ENCODE measurements at regions not wholly inside any gene's neighbourhood (a gene's known extent, or its start where the extent isn't known, plus 50 kb on each side); places are given as distances from the start of the nearest gene placed in this dataset.
"Not testable (repeated sequence)": the region's sequence is repeated elsewhere in the genome, so short reads cannot be mapped to it uniquely, and the experiment has no call there.

DNA sequence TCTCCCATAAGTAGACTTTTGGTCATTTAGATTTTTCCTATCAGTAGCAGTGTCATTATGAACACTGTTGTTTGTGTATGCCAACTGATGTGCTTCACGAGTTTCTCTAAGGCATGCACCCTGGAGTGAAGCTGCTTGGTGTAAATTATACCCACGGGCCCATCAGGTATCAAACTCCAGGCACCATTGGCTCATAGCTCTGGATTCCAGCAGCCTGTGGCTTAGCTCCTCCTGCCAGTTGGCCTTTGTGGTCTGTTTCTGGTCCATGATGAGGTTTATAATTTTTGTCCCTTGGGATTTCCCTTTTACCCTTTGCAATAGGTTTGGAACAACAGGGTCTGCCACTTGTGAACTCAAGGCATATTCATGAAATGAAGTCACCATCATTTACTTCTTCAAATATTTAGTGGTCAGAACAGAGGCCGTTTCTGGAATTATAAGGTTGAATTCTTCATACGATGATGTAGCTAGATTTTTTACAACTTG is 350.5 kb downstream of the PRL start:
- DNase-seq (no peak), ATAC-seq (ENCODE audit: low read depth in 2 of 2) (no peak)
- H3K9me3 Mint-ChIP-seq: peaks cover 0 to 2% (median 0%) of the 10 kb centered on the region in 7 donors
- H3K27ac Mint-ChIP-seq: peak overlapping the region in 1 of 6 donors; percentile 54
- H3K36me3 Mint-ChIP-seq: no peaks in the 10 kb centered on the region
- peaks cover 0 to 4% (median 0%) of the 10 kb centered on the region in 3 donors for H3K4me1 Mint-ChIP-seq
- H3K27me3 Mint-ChIP-seq: no peaks in the 10 kb centered on the region
- no peak overlapping the region for H3K4me3 Mint-ChIP-seq

DNA sequence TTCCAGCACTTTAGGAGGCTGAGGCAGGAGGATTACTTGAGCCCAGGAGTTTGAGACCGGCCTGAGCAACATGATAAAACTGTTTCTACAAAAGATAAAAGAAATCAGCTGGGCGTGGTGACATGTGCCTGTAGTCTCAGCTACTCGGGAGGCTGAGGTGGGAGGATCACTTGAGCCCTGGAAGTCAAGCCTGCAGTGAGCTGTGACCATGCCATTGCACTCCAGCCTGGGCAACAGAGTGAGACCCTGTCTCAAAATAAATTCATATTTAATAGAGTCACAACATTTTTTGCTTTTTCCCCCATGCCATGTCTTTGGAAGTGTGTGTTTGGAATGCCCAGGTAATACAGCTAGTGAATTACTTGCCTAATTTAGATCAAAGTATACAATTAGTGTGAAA is 349.6 kb downstream of the PRL start:
- not testable (repeated sequence) for ATAC-seq (ENCODE audit: low read depth in 2 of 2); H3K36me3 Mint-ChIP-seq; H3K4me1 Mint-ChIP-seq; H3K27me3 Mint-ChIP-seq; H3K4me3 Mint-ChIP-seq; DNase-seq; H3K27ac Mint-ChIP-seq; H3K9me3 Mint-ChIP-seq

DNA sequence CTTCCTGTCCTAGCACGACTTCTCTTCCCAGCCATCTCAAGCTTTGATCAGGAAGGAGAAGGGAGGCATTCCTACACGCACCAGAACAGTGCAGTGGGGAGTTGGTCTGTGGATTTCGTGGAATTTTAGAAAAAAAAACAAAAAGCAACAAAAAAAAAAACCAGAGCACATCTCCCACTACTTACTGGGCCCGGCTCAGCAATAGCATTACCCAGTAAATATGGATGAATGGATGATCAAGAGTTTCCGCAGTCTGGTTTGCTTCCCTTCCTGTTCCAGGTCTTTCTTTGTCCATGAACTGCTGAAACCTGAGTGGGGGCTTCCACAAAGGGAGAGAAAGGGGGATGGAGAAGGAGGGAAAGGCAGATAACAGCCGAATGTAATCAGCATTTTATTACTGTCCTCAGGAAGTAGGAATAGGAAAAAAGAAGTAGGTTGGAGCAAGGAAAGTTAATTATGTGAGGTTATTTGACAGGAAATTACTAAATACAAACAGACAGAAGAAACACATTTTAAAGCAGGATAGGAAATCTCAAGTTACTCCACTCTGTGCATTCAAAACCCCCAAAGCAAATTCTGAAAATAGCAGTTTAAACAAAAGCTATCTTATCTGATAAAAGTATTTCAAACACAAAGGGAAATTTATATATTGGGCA is 349.0 kb downstream of the PRL start:
- no peaks in the 10 kb centered on the region for H3K36me3 Mint-ChIP-seq
- no peak for DNase-seq
- no peak overlapping the region for H3K27ac Mint-ChIP-seq
- ATAC-seq (ENCODE audit: low read depth in 2 of 2): no peak
- H3K4me1 Mint-ChIP-seq: peaks cover 0 to 4% (median 0%) of the 10 kb centered on the region in 3 donors
- no peak overlapping the region for H3K4me3 Mint-ChIP-seq
- H3K27me3 Mint-ChIP-seq: no peaks in the 10 kb centered on the region
- H3K9me3 Mint-ChIP-seq: peaks cover 0 to 2% (median 0%) of the 10 kb centered on the region in 7 donors

DNA sequence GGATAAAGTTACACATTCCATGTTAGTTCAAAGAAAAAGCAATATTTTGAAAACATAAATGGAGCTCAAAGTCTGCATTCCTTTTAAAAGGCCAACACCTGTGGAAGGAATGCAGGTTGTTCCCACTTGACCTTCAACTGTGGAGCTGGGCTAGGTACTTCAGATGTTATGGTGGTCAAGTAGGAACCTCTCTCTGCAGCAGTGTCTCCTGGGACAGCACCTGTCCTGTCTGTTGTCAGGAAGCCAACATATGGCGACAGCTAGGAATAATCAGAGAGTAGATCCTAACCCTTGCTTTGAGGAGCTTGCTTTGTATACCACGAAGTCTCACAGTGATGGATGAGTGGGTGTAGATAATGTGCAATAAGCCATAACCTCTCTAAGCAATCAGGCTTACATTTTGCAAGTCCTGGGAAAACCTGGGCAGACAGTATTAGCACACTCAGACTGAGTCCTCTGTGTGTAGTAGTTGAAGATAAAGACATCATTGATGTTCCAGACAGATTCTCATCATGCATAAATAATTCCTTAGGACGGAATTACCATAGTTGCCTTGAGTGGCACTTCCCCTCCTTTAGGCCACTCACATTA is 347.5 kb downstream of the PRL start:
- H3K27me3 Mint-ChIP-seq: no peaks in the 10 kb centered on the region
- H3K27ac Mint-ChIP-seq: no peak overlapping the region
- peaks cover 0 to 4% (median 0%) of the 10 kb centered on the region in 3 donors for H3K4me1 Mint-ChIP-seq
- no peak for DNase-seq
- peaks cover 0 to 2% (median 0%) of the 10 kb centered on the region in 7 donors for H3K9me3 Mint-ChIP-seq
- no peak for ATAC-seq (ENCODE audit: low read depth in 2 of 2)
- H3K36me3 Mint-ChIP-seq: no peaks in the 10 kb centered on the region
- no peak overlapping the region for H3K4me3 Mint-ChIP-seq

DNA sequence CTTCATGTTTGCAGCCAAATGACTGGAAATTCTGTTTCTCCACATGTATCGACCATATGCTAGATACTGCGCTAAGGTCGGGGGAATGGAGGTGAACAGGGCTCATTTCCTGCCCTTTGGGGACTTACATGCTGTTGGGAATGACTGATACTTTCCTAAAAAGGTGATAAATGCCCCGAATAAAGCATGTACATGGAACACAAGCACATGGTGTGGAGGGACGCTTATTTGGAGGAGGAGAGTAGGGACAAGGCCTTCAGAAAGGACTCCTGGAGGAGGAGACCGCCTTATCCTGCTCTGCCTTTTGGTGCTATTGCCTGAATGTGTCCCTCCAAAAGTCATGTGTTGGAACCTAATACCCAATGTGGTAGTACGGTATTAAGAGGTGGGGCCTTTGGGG is 344.5 kb downstream of the PRL start:
- Mint-ChIP-seq H3K36me3 (no peaks in the 10 kb centered on the region), H3K4me1 (peaks cover 0 to 4% (median 0%) of the 10 kb centered on the region in 3 donors), H3K4me3 (no peak overlapping the region), H3K27me3 (no peaks in the 10 kb centered on the region), H3K27ac (no peak overlapping the region), H3K9me3 (peaks cover 0 to 7% (median 0%) of the 10 kb centered on the region in 7 donors)
- DNase-seq (no peak), ATAC-seq (ENCODE audit: low read depth in 2 of 2) (no peak)

DNA sequence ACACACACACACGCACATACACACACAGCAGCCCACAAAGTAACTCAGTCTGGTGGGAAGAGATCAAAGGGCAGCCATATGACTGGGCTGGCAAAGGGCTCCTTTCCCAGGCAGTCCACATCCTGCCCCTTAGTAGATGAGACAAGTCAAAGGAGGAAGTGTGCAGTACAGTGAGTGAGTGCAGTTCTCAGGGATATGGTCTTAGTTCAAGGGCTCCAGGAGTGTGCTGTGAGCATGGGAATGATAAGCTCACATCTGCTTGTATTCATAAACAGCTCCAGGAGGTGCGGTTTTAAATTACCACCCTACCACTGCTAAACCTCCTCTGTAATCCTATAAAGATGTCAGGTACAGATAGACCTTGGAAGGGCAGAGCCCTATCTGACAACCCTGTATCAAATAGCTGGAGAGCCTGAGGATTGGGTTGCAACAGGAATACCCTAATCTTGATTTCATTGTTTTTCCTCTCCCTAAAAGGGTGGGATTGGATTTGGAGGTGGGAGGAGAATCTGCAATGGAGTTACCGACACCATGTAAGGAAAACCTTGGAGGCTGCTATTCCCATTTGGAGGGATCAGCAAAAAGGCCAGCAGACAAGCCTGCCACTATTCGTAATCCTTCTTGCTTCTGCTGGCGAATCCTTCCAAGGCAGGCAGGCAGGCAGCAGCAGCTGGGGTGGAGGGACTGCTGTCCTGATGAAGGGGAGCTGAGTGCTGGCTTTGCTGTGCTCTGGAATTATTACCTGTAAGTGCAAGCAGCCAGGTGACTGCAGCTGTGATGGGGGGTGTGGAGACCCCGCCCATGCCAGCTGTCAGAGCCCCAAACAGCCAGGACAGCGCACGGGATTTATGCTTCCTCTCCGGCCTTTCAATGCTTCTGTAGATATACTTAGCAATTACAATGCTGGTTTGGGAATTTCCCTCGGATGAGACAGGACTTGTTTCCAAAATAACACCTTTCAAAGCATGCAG is 342.7 kb downstream of the PRL start:
- DNase-seq (no peak), ATAC-seq (ENCODE audit: low read depth in 2 of 2) (no peak)
- Mint-ChIP-seq H3K36me3 (no peaks in the 10 kb centered on the region), H3K4me3 (peak overlapping the region in 1 of 8 donors; percentile 42), H3K27ac (peak overlapping the region in 1 of 6 donors; percentile 58), H3K9me3 (peaks cover 0 to 11% (median 0%) of the 10 kb centered on the region in 7 donors), H3K27me3 (no peaks in the 10 kb centered on the region), H3K4me1 (no peaks in the 10 kb centered on the region)

DNA sequence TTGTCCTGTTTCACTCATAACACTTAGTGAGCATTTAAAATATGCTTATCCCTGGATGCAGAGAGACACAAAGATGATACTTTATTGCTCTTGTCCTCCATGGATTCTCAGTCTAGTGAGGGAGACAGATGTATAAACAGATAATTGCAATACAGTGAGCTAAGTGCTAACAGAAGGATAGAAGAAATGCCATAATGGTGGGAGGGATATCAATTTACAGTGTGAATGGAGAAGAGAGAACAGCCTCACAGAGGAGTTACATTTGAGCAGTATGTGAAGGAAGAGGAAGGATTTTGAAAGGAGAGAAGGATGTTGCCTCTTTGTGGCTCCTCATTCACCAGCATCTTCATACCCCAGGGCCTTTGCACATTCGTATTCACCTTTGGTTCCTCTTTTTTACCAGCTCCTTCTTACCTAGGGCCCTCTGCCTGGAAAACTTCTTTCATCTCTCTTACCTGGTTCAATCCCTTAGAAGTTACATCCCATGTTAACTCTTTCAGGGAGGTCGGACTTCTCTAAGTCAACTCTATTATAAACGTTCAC is 341.7 kb downstream of the PRL start:
- Mint-ChIP-seq H3K36me3 (no peaks in the 10 kb centered on the region), H3K27ac (no peak overlapping the region), H3K4me1 (no peaks in the 10 kb centered on the region), H3K27me3 (no peaks in the 10 kb centered on the region), H3K9me3 (peaks cover 0 to 11% (median 0%) of the 10 kb centered on the region in 7 donors), H3K4me3 (no peak overlapping the region)
- ATAC-seq (ENCODE audit: low read depth in 2 of 2): no peak
- DNase-seq: no peak

DNA sequence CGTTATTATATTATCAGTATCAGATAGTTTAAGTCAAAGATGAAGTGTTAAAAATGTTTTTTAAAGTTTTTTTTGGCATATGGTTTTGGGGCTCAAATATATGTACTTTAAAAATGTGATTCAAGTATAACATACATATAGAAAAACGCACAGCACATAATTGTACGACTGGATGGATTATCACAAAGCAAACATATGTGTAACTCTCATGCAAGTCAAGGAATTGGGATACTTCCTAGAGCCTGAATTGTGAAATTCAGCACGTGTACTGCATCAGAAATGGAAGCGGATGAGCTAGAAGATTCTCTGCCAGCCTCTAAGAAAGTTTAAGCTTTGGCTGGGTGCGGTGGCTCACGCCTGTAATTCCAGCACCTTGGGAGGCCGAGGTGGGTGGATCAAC is 340.9 kb downstream of the PRL start:
- Mint-ChIP-seq H3K36me3 (no peaks in the 10 kb centered on the region), H3K27me3 (no peaks in the 10 kb centered on the region), H3K4me1 (no peaks in the 10 kb centered on the region), H3K4me3 (no peak overlapping the region), H3K9me3 (peaks cover 0 to 11% (median 0%) of the 10 kb centered on the region in 7 donors), H3K27ac (no peak overlapping the region)
- ATAC-seq (ENCODE audit: low read depth in 2 of 2): no peak
- no peak for DNase-seq

DNA sequence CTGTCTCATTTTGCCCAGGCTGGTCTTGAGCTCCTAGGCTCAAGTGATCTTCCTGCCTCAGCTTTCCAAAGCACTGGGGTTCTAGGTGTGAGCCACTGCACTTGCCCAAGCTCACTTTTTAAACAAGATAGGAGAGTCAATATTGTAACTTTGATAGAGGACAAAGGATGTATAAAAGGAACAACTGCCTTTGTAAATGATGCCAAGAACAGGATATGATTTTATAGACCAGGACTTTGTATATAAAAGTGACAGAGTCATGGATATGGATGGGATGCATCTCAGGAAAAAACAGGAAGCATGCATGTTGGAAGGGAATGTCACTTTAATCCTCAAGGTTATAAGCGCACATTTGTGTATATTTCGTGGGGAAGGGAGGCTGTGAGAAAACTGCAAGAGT is 338.4 kb downstream of the PRL start:
- no peak overlapping the region for H3K27ac Mint-ChIP-seq
- H3K27me3 Mint-ChIP-seq: no peaks in the 10 kb centered on the region
- no peak for DNase-seq
- H3K9me3 Mint-ChIP-seq: peaks cover 0 to 11% (median 0%) of the 10 kb centered on the region in 7 donors
- H3K4me1 Mint-ChIP-seq: no peaks in the 10 kb centered on the region
- H3K4me3 Mint-ChIP-seq: no peak overlapping the region
- no peaks in the 10 kb centered on the region for H3K36me3 Mint-ChIP-seq
- no peak for ATAC-seq (ENCODE audit: low read depth in 2 of 2)

DNA sequence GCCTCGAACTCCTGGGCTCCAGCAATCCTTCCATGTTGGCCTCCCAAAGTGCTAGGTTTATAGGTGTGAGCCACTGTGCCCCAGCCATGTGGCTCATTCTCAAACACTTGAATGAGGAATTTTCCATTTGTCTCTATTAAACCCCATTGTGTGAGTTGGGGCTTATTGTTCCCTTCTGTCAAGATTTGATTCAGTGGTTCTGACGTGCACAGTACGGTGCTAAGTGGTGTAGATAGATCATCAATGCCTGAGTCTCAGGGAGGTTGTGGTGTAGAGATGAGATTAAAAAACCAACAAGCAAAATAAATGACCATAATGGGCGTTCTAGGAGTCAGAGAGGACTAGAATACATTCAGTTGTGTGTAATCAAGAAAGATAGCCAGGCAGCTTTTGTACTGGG is 335.6 kb downstream of the PRL start:
- Mint-ChIP-seq H3K9me3 (peaks cover 0 to 4% (median 0%) of the 10 kb centered on the region in 7 donors), H3K4me3 (no peak overlapping the region), H3K27ac (no peak overlapping the region), H3K36me3 (no peaks in the 10 kb centered on the region), H3K4me1 (peaks cover 11 to 16% (median 14%) of the 10 kb centered on the region in 3 donors), H3K27me3 (no peaks in the 10 kb centered on the region)
- DNase-seq: no peak
- no peak for ATAC-seq (ENCODE audit: low read depth in 2 of 2)

DNA sequence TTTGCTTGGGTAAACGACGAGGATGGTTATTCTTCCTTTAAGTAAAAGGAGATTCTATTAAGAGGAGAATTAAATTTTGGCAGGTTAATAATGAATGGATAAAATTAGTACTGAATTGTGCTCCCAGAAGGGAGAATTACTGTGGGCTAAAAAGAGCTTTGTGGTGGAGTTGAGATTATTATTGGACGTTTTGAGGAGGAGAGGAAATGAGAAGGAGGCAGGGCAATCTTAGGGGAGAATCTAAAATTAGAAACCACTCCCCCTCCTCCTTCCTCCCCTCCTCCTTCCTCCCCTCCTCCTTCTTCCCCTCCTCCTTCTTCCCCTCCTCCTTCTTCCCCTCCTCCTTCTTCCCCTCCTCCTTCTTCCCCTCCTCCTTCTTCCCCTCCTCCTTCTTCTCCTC is 331.8 kb downstream of the PRL start:
- Mint-ChIP-seq H3K27me3 (no peaks in the 10 kb centered on the region), H3K4me3 (peak overlapping the region in 2 of 8 donors; percentile 26 to 59), H3K36me3 (no peaks in the 10 kb centered on the region), H3K9me3 (no peaks in the 10 kb centered on the region), H3K4me1 (peaks cover 11 to 19% (median 16%) of the 10 kb centered on the region in 3 donors), H3K27ac (peak overlapping the region in 2 of 6 donors; percentile 81 to 92)
- ATAC-seq (ENCODE audit: low read depth in 2 of 2) (no peak), DNase-seq (no peak)

DNA sequence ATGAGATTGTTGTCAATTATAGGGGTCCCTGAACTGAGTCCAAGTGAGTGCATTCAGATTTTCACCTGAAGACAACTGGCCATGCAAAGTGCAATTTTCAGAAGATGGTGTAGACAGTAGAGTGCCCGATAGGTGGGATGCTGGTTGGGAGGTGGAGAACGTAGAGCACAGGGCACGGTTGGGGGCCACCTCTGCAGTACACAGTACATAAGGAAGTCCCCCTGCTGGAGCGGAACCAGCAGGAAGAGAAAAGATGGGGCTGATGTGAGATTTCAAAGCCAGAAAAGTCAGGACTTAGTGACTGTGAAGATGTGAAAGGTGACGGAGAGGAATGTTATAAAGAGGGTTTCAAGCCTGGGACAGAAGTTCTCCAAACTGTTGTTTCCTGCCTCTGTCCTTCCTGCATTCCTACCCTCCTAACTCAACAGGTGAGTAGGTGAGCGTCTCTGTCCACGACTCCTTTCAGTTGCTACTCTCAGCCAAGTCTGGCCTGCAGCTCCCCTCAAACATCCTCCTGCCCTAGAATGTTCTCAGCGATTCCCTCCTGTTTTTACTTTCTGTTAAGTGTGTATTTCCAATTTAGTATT is 330.8 kb downstream of the PRL start:
- ATAC-seq (ENCODE audit: low read depth in 2 of 2) (peak in 1 of 2 donors; percentile 66), DNase-seq (no peak)
- Mint-ChIP-seq H3K36me3 (no peaks in the 10 kb centered on the region), H3K9me3 (no peaks in the 10 kb centered on the region), H3K4me3 (peak overlapping the region in 4 of 8 donors; percentile 1 to 54 (median 17)), H3K27ac (no peak overlapping the region), H3K27me3 (no peaks in the 10 kb centered on the region), H3K4me1 (peaks cover 11 to 19% (median 16%) of the 10 kb centered on the region in 3 donors)
